ENCODE measurements at regions not wholly inside any gene's neighbourhood (a gene's known extent, or its start where the extent isn't known, plus 50 kb on each side); places are given as distances from the start of the nearest gene placed in this dataset.

DNA sequence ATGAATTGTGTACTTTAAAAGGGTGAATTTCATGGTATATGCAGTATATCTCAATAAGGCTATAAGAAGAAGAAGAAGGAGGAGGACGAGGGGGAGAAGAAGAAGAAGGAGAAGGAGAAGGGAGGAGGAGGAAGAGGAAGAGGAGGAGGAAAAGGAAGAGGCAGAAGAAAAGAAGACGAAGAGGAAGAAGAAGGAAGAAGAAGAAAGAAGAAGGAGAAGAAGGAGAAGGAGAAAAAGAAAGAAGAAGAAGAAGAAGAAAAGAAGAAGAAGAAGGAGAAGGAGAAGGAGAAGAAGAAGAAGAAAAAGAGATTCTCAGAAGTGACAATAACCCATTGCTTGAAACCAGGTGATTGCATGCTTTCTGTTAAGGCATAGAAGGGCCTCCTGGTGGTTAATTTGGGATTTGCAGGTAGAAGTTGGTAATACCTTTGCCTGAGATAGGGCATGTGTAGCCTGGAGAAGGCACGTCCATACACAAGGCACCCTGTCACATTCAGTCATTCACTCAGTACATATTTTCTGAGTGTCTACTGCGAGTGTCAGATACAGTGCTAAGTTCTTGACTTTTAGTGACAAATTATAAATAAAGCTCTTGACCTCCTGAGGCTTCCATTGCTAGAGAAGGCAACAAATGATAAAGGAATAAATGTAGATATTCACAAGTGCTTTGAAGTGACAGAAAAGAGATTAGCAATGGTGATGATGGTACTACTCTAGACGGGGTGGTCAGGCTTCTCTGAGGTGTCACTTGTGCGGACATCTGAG, 231.3 kb downstream of the NPR3 start:
- TF ChIP-seq, protein P1, sequence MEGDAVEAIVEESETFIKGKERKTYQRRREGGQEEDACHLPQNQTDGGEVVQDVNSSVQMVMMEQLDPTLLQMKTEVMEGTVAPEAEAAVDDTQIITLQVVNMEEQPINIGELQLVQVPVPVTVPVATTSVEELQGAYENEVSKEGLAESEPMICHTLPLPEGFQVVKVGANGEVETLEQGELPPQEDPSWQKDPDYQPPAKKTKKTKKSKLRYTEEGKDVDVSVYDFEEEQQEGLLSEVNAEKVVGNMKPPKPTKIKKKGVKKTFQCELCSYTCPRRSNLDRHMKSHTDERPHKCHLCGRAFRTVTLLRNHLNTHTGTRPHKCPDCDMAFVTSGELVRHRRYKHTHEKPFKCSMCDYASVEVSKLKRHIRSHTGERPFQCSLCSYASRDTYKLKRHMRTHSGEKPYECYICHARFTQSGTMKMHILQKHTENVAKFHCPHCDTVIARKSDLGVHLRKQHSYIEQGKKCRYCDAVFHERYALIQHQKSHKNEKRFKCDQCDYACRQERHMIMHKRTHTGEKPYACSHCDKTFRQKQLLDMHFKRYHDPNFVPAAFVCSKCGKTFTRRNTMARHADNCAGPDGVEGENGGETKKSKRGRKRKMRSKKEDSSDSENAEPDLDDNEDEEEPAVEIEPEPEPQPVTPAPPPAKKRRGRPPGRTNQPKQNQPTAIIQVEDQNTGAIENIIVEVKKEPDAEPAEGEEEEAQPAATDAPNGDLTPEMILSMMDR (IDR thresholded peaks at IDR 0.05) = no peak
- TF ChIP-seq POLR2A (IDR thresholded peaks at IDR 0.05) = no peak
- no peak for TF ChIP-seq POLR2AphosphoS5 (IDR thresholded peaks at IDR 0.05; ENCODE audit: insufficient read depth in 1 of 2, low read depth in 1 of 2)

All from vagina (tissue), 2 donors.